ENCODE measurements at regions not wholly inside any gene's neighbourhood (a gene's known extent, or its start where the extent isn't known, plus 50 kb on each side); places are given as distances from the start of the nearest gene placed in this dataset.

DNA sequence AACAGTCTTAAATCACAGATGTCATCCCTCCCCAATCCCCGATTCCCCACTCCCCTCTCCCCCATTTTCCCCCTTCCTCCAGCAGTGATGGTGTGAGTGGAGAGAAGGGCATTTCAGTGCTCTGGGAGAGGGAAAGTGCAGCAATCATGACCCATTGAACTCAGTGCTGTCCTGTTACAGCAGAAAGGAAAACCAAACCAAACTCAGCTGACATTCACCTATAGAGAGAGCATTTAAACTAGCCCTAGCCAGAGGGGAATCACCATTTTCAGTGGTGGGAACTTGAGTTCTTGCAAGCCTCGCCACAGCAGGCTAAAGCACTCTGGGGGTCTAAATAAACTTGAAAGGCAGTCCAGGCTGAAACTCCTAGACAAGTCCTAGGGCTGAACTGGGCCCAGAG lies 129.9 kb upstream of the COL21A1 start:
- DNase-seq = no peak

- DNase-seq = no peak
Observed at GRCh38 chr6:56375806-56376205, 128.4 kb upstream of the COL21A1 start.

DNA sequence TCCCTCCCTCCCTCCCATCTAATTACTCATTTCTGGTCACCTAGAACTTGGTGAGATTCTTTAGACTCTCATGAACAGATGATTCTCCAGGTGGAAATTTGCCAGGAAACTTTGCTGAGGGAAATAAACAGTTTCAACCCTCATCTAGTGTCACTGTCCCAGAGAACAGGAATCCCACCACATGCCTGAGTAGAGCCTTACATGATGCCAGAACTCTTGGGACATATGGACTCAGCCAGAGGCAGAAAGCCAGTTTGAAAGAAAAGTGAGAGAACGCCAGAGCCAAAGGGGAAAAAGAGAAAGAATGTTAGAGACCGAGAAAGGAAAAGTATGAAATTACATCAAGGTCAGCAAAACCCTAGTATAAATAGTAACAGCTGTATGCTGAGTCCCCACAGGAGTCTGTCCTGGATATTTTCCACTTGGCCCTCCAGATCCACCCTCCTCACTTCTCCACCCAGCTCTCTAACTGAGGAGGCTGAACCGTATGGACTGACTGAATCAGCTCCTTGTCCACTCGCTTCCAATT lies 127.5 kb upstream of the COL21A1 start:
- DNase-seq = no peak

GRCh38 chr6:56372406-56372995 lies 125.1 kb upstream of the COL21A1 start:
- no peak for DNase-seq

GRCh38 chr6:56370561-56371211 lies 123.3 kb upstream of the COL21A1 start:
- DNase-seq = no peak

DNA sequence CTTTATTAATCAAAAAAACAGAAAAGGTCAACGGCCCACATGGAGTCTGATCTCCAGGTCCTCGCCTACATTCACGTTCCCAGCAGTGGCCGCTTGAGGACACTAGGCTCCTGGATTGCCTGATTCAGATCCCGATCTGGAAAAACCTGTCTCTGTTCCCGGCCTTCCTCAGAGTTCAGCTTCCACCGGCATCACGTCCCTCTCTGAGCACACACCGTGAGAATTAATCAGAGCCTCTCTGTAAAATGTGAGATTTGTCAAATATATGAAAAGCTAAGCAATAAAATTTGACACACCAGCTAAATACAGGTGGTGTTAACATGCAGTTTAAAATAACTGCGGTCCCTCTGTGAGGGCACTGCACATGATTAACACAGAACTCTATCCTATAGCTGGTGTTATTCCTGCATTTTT lies 122.8 kb upstream of the COL21A1 start:
- DNase-seq = no peak

DNA sequence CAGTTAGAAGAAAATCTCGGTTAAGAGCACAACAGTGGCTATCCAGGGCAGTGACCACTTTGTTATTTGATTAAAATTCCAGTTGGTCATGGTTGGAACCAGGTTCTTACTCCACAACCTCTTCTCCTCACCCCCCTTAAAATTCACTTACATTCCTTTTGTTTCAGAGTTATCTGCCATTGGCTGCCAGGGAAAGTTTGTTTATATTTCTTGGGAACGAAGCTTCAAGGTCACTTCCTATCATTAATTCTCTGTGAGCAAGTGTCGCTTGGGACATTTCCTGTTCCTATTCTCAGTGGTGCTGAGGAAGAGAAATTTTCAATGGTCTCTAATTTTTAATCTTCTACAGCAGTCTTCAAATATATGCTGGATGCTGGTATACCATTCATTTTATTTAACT lies 121.1 kb upstream of the COL21A1 start:
- DNase-seq = no peak

DNA sequence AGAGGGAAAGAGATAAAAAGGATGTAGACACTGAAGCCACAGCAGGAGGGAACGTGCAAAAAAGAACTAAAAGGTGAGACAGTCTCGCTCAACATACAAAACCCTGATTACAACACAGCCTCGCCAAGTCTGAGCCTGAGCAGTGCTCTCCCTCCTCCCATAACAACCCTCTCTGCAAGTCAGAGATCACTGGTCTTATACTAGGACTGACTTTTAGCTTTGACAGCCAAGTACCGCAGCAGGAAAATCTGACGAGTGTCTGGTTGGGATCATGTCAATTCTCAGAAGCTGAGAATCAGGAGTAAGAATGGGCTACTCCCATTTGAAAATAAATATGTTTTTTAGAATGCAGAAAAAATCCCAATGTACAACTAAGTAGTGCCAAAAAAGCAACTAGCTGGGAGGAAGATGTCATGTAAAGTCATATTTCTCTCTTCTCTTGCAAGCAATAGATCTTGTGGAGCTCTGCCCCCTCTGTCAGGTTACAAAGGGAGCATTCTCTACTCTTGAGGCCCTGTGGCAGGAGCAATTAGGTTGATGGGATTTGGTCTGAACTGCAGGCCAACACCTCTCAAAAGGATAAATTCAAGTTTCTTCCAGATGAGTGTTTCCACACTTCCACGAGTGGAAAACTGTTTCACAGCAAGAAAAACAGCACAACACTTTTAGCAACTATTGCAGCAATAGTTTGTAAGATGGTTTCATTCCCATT lies 118.9 kb upstream of the COL21A1 start:
- no peak for DNase-seq

- DNase-seq = no peak
Observed at GRCh38 chr6:56364827-56365339, 117.5 kb upstream of the COL21A1 start.

DNA sequence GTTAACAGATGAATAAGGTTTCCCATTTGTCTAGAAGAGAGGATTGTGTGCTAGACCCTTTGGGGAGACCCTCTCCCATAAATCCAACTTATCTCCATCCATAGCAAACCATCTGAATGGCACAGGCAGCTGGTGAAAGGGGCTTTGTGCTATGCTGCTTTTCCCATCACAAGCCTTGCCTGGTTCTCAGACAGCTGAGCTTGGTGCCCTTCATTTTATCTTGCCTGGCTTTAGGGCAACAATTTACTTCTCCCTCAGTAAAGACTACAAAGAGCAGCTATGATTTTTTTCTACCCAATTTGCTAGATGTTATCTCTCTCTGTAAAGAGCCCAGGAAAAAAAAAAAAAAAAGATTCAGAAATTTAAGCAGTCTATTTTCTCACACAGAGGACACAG lies 117.0 kb upstream of the COL21A1 start:
- no peak for DNase-seq

- DNase-seq = no peak
Observed at GRCh38 chr6:56363796-56364430, 116.5 kb upstream of the COL21A1 start.

DNA sequence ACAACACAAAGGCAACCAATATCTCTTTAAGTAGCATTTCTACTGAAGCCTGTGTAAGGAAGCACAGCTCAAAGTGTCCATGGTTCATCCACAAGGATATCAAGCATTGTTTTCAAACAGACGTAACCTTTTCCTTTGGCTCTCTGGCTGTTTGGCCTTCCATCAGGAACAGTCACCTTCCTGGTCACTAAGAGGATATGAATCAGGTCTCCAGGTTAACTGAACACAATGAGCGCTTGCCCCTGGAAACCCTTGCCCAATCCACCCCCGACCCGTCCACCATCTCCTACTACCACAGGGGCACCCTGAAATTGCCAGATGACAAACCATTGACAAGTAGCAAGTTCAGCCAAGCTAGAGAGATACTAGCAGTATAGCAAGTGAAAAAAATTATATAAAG lies 114.4 kb upstream of the COL21A1 start:
- no peak for DNase-seq

DNA sequence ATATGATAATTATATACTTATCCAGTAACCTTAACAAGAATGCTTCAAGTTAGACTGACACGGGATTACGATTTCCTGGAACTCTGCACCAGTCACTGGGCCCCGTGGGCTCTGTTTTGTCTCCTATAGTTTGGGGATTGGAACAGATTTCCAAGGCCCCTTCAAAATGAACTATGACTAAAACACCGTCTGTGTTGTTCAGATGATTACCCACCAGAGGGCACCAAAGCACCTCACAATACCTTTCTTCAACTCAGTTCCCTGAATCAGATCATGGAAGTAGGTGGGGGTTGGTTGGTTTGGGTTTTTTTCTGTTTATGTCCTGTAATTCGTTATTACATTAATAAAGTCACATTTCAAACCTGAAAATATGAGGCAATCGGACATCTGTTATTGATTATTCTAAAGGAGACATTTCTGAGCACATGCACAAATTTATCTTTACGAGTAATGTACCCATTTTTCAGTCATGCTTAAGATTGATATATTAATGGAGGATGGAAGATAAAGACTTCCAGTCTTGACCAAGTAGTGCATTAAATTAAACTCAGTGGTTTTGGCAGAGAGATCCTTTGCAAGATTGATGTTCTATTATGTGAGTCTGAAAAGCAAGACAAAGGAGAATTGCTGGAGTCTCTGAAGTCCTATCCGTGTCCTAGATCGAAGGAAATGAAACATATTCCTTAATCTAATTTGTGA lies 112.0 kb upstream of the COL21A1 start:
- peak; percentile 61 for DNase-seq

DNA sequence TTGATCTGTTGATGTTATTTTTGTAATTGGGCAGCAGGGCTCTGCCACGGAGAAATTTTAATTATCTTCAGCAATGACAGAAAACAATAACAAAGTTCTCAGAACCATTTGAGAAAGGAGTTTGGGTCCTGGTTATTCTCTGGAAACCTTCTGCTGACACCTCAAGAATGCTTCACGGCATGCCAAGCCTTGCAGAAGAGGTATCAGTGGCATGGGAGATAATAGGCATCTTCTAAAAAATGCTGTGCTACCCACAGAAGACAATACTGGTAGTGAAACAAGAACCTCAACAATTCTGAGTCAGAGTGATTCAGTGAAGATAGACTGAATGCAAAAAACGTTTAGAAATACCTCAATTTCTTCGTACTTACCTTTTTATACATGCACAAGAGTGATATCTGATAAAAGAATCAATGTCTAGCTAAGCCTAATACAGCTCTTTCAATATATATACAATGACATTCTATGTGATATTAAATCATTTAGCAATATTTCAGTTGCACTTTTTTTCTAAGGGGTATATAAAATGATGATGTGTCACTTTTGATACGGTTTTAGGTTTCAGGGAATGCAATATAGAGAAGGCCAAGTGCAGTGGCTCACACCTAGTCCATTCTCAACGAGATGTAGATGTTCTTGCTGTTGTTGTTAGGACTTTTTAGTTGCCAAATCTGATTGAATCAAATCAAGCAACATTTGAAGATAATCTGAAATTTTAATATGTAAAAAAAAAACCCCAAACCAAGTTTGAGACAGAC lies 110.4 kb upstream of the COL21A1 start:
- no peak for DNase-seq

GRCh38 chr6:56356426-56356825 lies 109.0 kb upstream of the COL21A1 start:
- no peak for DNase-seq

GRCh38 chr6:56353860-56354259 lies 106.5 kb upstream of the COL21A1 start:
- DNase-seq = no peak

GRCh38 chr6:56350628-56351260 lies 103.4 kb upstream of the COL21A1 start:
- no peak for DNase-seq

GRCh38 chr6:56349194-56349593 lies 101.8 kb upstream of the COL21A1 start:
- no peak for DNase-seq

- DNase-seq = no peak
Observed at GRCh38 chr6:56348578-56348977, 101.2 kb upstream of the COL21A1 start.

DNA sequence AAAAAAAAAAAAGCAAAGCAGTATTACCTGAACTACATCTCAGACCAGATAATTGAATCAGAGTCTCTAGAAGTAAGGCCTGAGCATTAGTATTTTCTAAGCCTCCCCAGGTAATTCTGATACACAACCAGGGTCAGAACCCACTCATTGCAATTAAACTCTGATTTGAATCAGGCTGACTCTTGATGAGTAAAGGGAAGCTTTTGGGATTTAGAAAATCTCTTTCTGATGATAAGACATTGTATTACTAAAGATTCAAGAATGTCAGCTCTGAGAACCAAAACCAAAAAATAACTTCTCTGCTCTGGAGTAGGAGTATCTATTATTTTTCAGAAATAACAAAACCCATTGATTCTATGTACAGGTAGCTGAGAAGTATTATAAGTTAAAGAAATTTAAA lies 100.1 kb upstream of the COL21A1 start:
- no peak for DNase-seq

- no peak for DNase-seq
Observed at GRCh38 chr6:56346958-56347357, 99.6 kb upstream of the COL21A1 start.

All from CD4-positive, alpha-beta T cell treated with Interleukin-10 for 1 hour (primary cell).